ENCODE measurements at regions not wholly inside any gene's neighbourhood (a gene's known extent, or its start where the extent isn't known, plus 50 kb on each side); places are given as distances from the start of the nearest gene placed in this dataset.
A peak's percentile ranks its signal among the peaks of the same experiment; 100 is the strongest.

GRCh38 chr20:20877079-20877478 lies 164.6 kb upstream of the RALGAPA2 start:
- DNase-seq: no peak

- no peak for DNase-seq
These were observed 163.3 kb upstream of the RALGAPA2 start for GRCh38 chr20:20875716-20876115.

GRCh38 chr20:20872428-20872827 lies 160.0 kb upstream of the RALGAPA2 start:
- no peak for DNase-seq

- DNase-seq: no peak
These were observed 156.8 kb upstream of the RALGAPA2 start for GRCh38 chr20:20869161-20869775.

GRCh38 chr20:20864351-20865096 lies 152.1 kb upstream of the RALGAPA2 start:
- peak; percentile 12 for DNase-seq

GRCh38 chr20:20860078-20860806 lies 147.8 kb upstream of the RALGAPA2 start:
- peak; percentile 90 for DNase-seq

- DNase-seq: no peak
These were observed 147.1 kb upstream of the RALGAPA2 start for GRCh38 chr20:20859510-20859909.

GRCh38 chr20:20856956-20857355 lies 144.5 kb upstream of the RALGAPA2 start:
- DNase-seq: no peak

GRCh38 chr20:20856306-20856705 lies 143.9 kb upstream of the RALGAPA2 start:
- no peak for DNase-seq

GRCh38 chr20:20851385-20851784 lies 138.9 kb upstream of the RALGAPA2 start:
- DNase-seq: no peak

- no peak for DNase-seq
These were observed 138.0 kb upstream of the RALGAPA2 start for GRCh38 chr20:20850407-20850806.

- no peak for DNase-seq
These were observed 136.7 kb upstream of the RALGAPA2 start for GRCh38 chr20:20849161-20849560.

- DNase-seq: no peak
These were observed 135.4 kb upstream of the RALGAPA2 start for GRCh38 chr20:20847814-20848213.

GRCh38 chr20:20843982-20844381 lies 131.5 kb upstream of the RALGAPA2 start:
- no peak for DNase-seq

GRCh38 chr20:20839771-20840170 lies 127.3 kb upstream of the RALGAPA2 start:
- no peak for DNase-seq

- DNase-seq: peak; percentile 48
These were observed 125.2 kb upstream of the RALGAPA2 start for GRCh38 chr20:20837574-20838021.

GRCh38 chr20:20836836-20837235 lies 124.4 kb upstream of the RALGAPA2 start:
- no peak for DNase-seq

GRCh38 chr20:20835897-20836296 lies 123.5 kb upstream of the RALGAPA2 start:
- no peak for DNase-seq

GRCh38 chr20:20834008-20834407 lies 121.6 kb upstream of the RALGAPA2 start:
- DNase-seq: no peak

- no peak for DNase-seq
These were observed 120.3 kb upstream of the RALGAPA2 start for GRCh38 chr20:20832715-20833114.

GRCh38 chr20:20831794-20832193 lies 119.3 kb upstream of the RALGAPA2 start:
- DNase-seq: no peak

GRCh38 chr20:20829681-20830080 lies 117.2 kb upstream of the RALGAPA2 start:
- no peak for DNase-seq

GRCh38 chr20:20827992-20828597 lies 115.7 kb upstream of the RALGAPA2 start:
- no peak for DNase-seq
